Heart left ventricle (tissue), 16 donors: ENCODE measurements at regions not wholly inside any gene's neighbourhood (a gene's known extent, or its start where the extent isn't known, plus 50 kb on each side); places are given as distances from the start of the nearest gene placed in this dataset.

Experiments
- ATAC-seq, 4 donors: fragments of 200-7000 bp; cut with Tn5 transposase; one replicate each; pipeline ENCODE4 v1.9.1; 2020 to 2022; ENCODE audit warnings: moderate library complexity in 4 of 4, mild to moderate bottlenecking in 3 of 4, moderate number of reproducible peaks in 1 of 4
- DNase-seq, 5 donors: peaks; one replicate each; pipeline ENCODE4 v3.0.0-alpha.2; 2020
- H3K27ac ChIP-seq, 12 donors: fragments of 200-600 bp; sonication (generic) in 4 of 12; one replicate each; pipeline versions ENCODE4 v1.5.0 to v1.8.0; 2016 to 2022; ENCODE audit warnings: mild to moderate bottlenecking in 2 of 12
- H3K27me3 ChIP-seq, 9 donors: fragments of 200-600 bp; sonication (generic) in 2 of 9; one replicate each; pipeline versions ENCODE4 v1.5.1 to v1.8.0; 2016 to 2022; ENCODE audit warnings: mild to moderate bottlenecking in 3 of 9
- H3K36me3 ChIP-seq, 9 donors: fragments of 200-600 bp; sonication (generic) in 2 of 9; one replicate each; pipeline versions ENCODE4 v1.5.0 to v1.8.0; 2018 to 2022; ENCODE audit warnings: mild to moderate bottlenecking in 2 of 9
- H3K4me1 ChIP-seq, 12 donors: fragments of 200-600 bp; sonication (generic) in 4 of 12; one replicate each; pipeline versions ENCODE4 v1.5.0 to v1.8.0; 2016 to 2022; ENCODE audit warnings: mild to moderate bottlenecking in 3 of 12
- H3K4me3 ChIP-seq, 12 donors: fragments of 200-600 bp; sonication (generic) in 4 of 12; one replicate each; pipeline versions ENCODE4 v1.5.0 to v1.8.0; 2017 to 2022; ENCODE audit warnings: mild to moderate bottlenecking in 9 of 12, moderate library complexity in 4 of 12
- H3K9me3 ChIP-seq, 12 donors: fragments of 200-600 bp; sonication (generic) in 4 of 12; one replicate each; pipeline versions ENCODE4 v1.5.0 to v1.8.0; 2016 to 2022; ENCODE audit warnings: mild to moderate bottlenecking in 1 of 12
- CTCF ChIP-seq, 12 donors: fragments of 200-600 bp; sonication (generic) in 4 of 12; IDR thresholded peaks; one replicate each; pipeline versions ENCODE4 v1.5.0 to v1.8.0; 2018 to 2022; ENCODE audit warnings: antibody characterized with exemption in 12 of 12, mild to moderate bottlenecking in 5 of 12
- POLR2A ChIP-seq, 2 donors: fragments of 450-650 bp; IDR thresholded peaks; one replicate each; pipeline ENCODE4 v1.6.1; 2017; ENCODE audit warnings: antibody characterized with exemption in 2 of 2, mild to moderate bottlenecking in 2 of 2, moderate library complexity in 2 of 2
- WGBS, 4 donors: extraction: QIAGEN DNeasy Blood & Tissue Kit in 2 of 4; methylation state at CpG; one replicate each; pipeline versions ENCODE4 v1.1.5 to v1.1.7; 2013 to 2018; 5-methylcytosine and 5-hydroxymethylcytosine counted together
- intact Hi-C, 10 donors: fragments of 100-400 bp; cut with DNase I; formaldehyde crosslinking; loops; one replicate each; pipeline versions ENCODE4 v1.11.1 to v1.14.2; 2022
- donor health status: ischemic (EF 13 %, LVEDD 7.1; RV severe dilation, severe dysfunction).
- donor health status: healthy with polysubstance abuse.
- donor health status: DM: no; HTN: yes; CAD: no.
- donor health status: DM: no; HTN: no; CAD: no.
- donor health status: ischemic (EF 25% LVEDD 6.9; RV normal size, moderate dysfunction).
- donor health status: ischemic (EF 25% LVEDD 5.7; RV mildly dilated, moderate dysfunction).
- donor health status: healthy.
- donor health status: DM: yes; HTN: yes; CAD: no.
- donor health status: ischemic (EF 35%, LVEDD 5.7; RV mildly dilated, moderate dysfunction).
- donor health status: nonischemic (EF 11% LVEDD 7.7; RV severe dilation, severe dysfunction).
- donor health status: DM: yes; HTN: yes; CAD: no.
- donor health status: PGD.
- donor health status: ischemic (EF 29% LVEDD 5.4; RV normal size, mild dysfunction).
- donor health status: nonischemic (EF 23%, LVEDD 6.1; RV moderate dilation, normal function).

- Histone ChIP-seq H3K36me3 (no peaks in the 10 kb centered on the region), H3K27me3 (no peaks in the 10 kb centered on the region), H3K4me3 (no peak overlapping the region), H3K4me1 (no peaks in the 10 kb centered on the region), H3K27ac (no peak overlapping the region), H3K9me3 (peaks cover 0 to 5% (median 0%) of the 10 kb centered on the region in 12 donors)
- intact Hi-C loops, result no loop called here
- DNase-seq (no peak), ATAC-seq (no peak)
- TF ChIP-seq POLR2A (IDR thresholded peaks at IDR 0.05) (no peak), CTCF (IDR thresholded peaks at IDR 0.05) (no peak)
- 56 to 73% (median 59%) methylated on average over 5 of the region's 5 CpGs for WGBS, 4 donors
Measured at GRCh38 chrX:127621780-127622179, 430.4 kb downstream of the ACTRT1 start.

GRCh38 chrX:127606590-127606989 lies 445.6 kb downstream of the ACTRT1 start:
- H3K4me1 ChIP-seq, result no peaks in the 10 kb centered on the region
- H3K4me3 ChIP-seq, result no peak overlapping the region
- 17 to 70% (median 43%) methylated on average over 1 of the region's 1 CpG for WGBS, 4 donors
- H3K27ac ChIP-seq, result no peak overlapping the region
- no peaks in the 10 kb centered on the region for H3K27me3 ChIP-seq
- DNase-seq, result no peak
- no peaks in the 10 kb centered on the region for H3K9me3 ChIP-seq
- no peak for TF ChIP-seq CTCF (IDR thresholded peaks at IDR 0.05)
- TF ChIP-seq POLR2A (IDR thresholded peaks at IDR 0.05), result no peak
- H3K36me3 ChIP-seq, result no peaks in the 10 kb centered on the region
- no peak for ATAC-seq
- intact Hi-C loops, result no loop called here

GRCh38 chrX:127596882-127597281 lies 455.3 kb downstream of the ACTRT1 start:
- ATAC-seq (peak in 1 of 4 donors; percentile 63), DNase-seq (no peak)
- no peaks in the 10 kb centered on the region for H3K9me3 ChIP-seq
- no peaks in the 10 kb centered on the region for H3K4me1 ChIP-seq
- no peaks in the 10 kb centered on the region for H3K27me3 ChIP-seq
- intact Hi-C loops, result no loop called here
- no peak overlapping the region for H3K27ac ChIP-seq
- WGBS, 4 donors, result 8 to 29% (median 18%) methylated on average over 1 of the region's 1 CpG
- no peaks in the 10 kb centered on the region for H3K36me3 ChIP-seq
- TF ChIP-seq CTCF (IDR thresholded peaks at IDR 0.05), result no peak
- no peak for TF ChIP-seq POLR2A (IDR thresholded peaks at IDR 0.05)
- H3K4me3 ChIP-seq, result no peak overlapping the region

GRCh38 chrX:127578395-127578794 lies 473.8 kb downstream of the ACTRT1 start:
- 71 to 90% (median 73%) methylated on average over 1 of the region's 1 CpG for WGBS, 4 donors
- ATAC-seq, result peak; percentile 56 to 94 (median 89)

More at GRCh38 chrX:127578395-127578794, 473.8 kb downstream of the ACTRT1 start:
- TF ChIP-seq POLR2A (IDR thresholded peaks at IDR 0.05) (no peak), CTCF (IDR thresholded peaks at IDR 0.05) (no peak)
- H3K27me3 ChIP-seq, result no peaks in the 10 kb centered on the region
- H3K27ac ChIP-seq, result no peak overlapping the region
- intact Hi-C loops, result no loop called here
- no peak overlapping the region for H3K4me3 ChIP-seq
- H3K9me3 ChIP-seq, result peaks cover 0 to 16% (median 0%) of the 10 kb centered on the region in 12 donors
- no peaks in the 10 kb centered on the region for H3K4me1 ChIP-seq
- peak in 3 of 5 donors; percentile 7 to 69 (median 50) for DNase-seq
- H3K36me3 ChIP-seq, result no peaks in the 10 kb centered on the region
